ENCODE measurements at regions not wholly inside any gene's neighbourhood (a gene's known extent, or its start where the extent isn't known, plus 50 kb on each side); places are given as distances from the start of the nearest gene placed in this dataset.

GRCh38 chr15:46213551-46213950 lies 578.7 kb downstream of the SQOR start:
- TF ChIP-seq CTCF (conservative IDR thresholded peaks at IDR 0.05; ENCODE audit: low read depth, low read length) (no peak), EZH2phosphoT487 (IDR thresholded peaks at IDR 0.05; ENCODE audit: borderline replicate concordance, low read length) (no peak)

Measured in PC-3 (cell line).